BJ (cell line): ENCODE measurements at regions not wholly inside any gene's neighbourhood (a gene's known extent, or its start where the extent isn't known, plus 50 kb on each side); places are given as distances from the start of the nearest gene placed in this dataset.

ENCODE experiments used
- CTCF ChIA-PET: fragments of 350-600 bp; formaldehyde crosslinking; extraction: SDS; loops from one replicate; lab custom pipeline; 2021; ENCODE audit warnings: antibody characterized with exemption, inconsistent platforms; lab: Yijun Ruan, JAX
- POLR2A ChIA-PET: fragments of 300-600 bp; sonication (Branson Sonifier 250); formaldehyde crosslinking; extraction: SDS; loops from one replicate; lab custom pipeline; 2021; ENCODE audit warnings: antibody characterized with exemption; lab: Charles Lee
- DNase-seq: peaks from one replicate; pipeline ENCODE4 v3.0.0-alpha.2; 2011; ENCODE audit warnings: low read depth
- H3K27me3 ChIP-seq: 2 replicates; pipeline ENCODE4 v1.6.0; 2011; ENCODE audit warnings: low read length; ENCODE audit not compliant: control insufficient read depth, insufficient read depth
- H3K36me3 ChIP-seq: 2 replicates; pipeline ENCODE4 v1.5.1; 2011; ENCODE audit warnings: low read length; ENCODE audit not compliant: control insufficient read depth, insufficient read depth
- H3K4me3 ChIP-seq: 2 replicates; pipeline ENCODE4 v1.5.1; 2011; ENCODE audit warnings: low read depth, mild to moderate bottlenecking, control low read depth, low read length
- CTCF ChIP-seq: IDR thresholded peaks from 2 replicates; pipeline ENCODE4 v1.5.1; 2011; ENCODE audit warnings: low read depth, mild to moderate bottlenecking, control low read depth, inconsistent platforms, low read length, moderate library complexity; ENCODE audit not compliant: insufficient read depth

GRCh38 chr13:109885235-109885634 lies 98.9 kb upstream of the IRS2 start:
- Histone ChIP-seq H3K27me3 (no peaks in the 10 kb centered on the region; the same call in 1 of the 2 replicates), H3K4me3 (no peak overlapping the region), H3K36me3 (no peaks in the 10 kb centered on the region)
- POLR2A ChIA-PET: no interaction called here
- CTCF ChIA-PET: no interaction called here
- TF ChIP-seq CTCF: no peak
- DNase-seq: no peak

- no peaks in the 10 kb centered on the region; the same call in 1 of the 2 replicates for H3K27me3 ChIP-seq
- POLR2A ChIA-PET: no interaction called here
- CTCF ChIA-PET: no interaction called here
- no peak for DNase-seq
- H3K36me3 ChIP-seq: no peaks in the 10 kb centered on the region
- no peak for TF ChIP-seq CTCF
- H3K4me3 ChIP-seq: no peak overlapping the region
These were observed 98.1 kb upstream of the IRS2 start for GRCh38 chr13:109884462-109884861.

GRCh38 chr13:109883181-109884180 lies 97.1 kb upstream of the IRS2 start:
- H3K4me3 ChIP-seq: no peak overlapping the region
- H3K27me3 ChIP-seq: no peaks in the 10 kb centered on the region; the same call in 1 of the 2 replicates
- ChIA-PET POLR2A (no interaction called here), CTCF (no interaction called here)
- no peaks in the 10 kb centered on the region for H3K36me3 ChIP-seq
- TF ChIP-seq CTCF: no peak
- DNase-seq: no peak

- H3K36me3 ChIP-seq: no peaks in the 10 kb centered on the region
- no peaks in the 10 kb centered on the region; the same call in 1 of the 2 replicates for H3K27me3 ChIP-seq
- H3K4me3 ChIP-seq: no peak overlapping the region
- TF ChIP-seq CTCF: no peak
- no peak for DNase-seq
- CTCF ChIA-PET: no interaction called here
- POLR2A ChIA-PET: no interaction called here
These were observed 95.7 kb upstream of the IRS2 start for GRCh38 chr13:109881961-109882558.

- Histone ChIP-seq H3K4me3 (no peak overlapping the region), H3K36me3 (no peaks in the 10 kb centered on the region), H3K27me3 (no peaks in the 10 kb centered on the region; the same call in 1 of the 2 replicates)
- POLR2A ChIA-PET: no interaction called here
- CTCF ChIA-PET: interaction anchor here (0.8 to 1.3 kb wide), 2 partner anchors 19 to 20 kb away, joined by 3 read pairs; no protein-coding TSS in a partner anchor
- no peak for TF ChIP-seq CTCF
- DNase-seq: no peak
These were observed 95.0 kb upstream of the IRS2 start for GRCh38 chr13:109881347-109881725.
